HCT116 (cell line): ENCODE measurements at regions not wholly inside any gene's neighbourhood (a gene's known extent, or its start where the extent isn't known, plus 50 kb on each side); places are given as distances from the start of the nearest gene placed in this dataset.
A peak's percentile ranks its signal among the peaks of the same experiment; 100 is the strongest.

Source experiments
- ATAC-seq: fragments of 200-7000 bp; cut with Tn5 transposase; 2 replicates; pipeline ENCODE4 v1.9.1; 2020; ENCODE audit warnings: mild to moderate bottlenecking, moderate library complexity
- BruUV-seq: library from RNA; stranded (reverse); fragments of 400-500 nt; replicated peaks from 2 replicates; lab custom pipeline; 2021; lab: Mats Ljungman, UMichigan
- CTCF ChIA-PET: fragments of 300-600 bp; sonication (Branson Sonifier 250); formaldehyde crosslinking; loops from one replicate; lab custom pipeline; 2021; ENCODE audit warnings: antibody characterized with exemption; lab: Charles Lee
- POLR2A ChIA-PET: fragments of 300-600, 350-600 bp; sonication (Branson Sonifier 250); formaldehyde crosslinking; loops from one replicate; lab custom pipeline; 2021; ENCODE audit warnings: antibody characterized with exemption; lab: Charles Lee
- RAD21 ChIA-PET, 2 experiments: fragments of 300-600 bp; sonication (Branson Sonifier 250); formaldehyde crosslinking; loops; one replicate each; lab custom pipeline; 2023; ENCODE audit warnings: low total read pairs in 2 of 2; ENCODE audit not compliant: uncharacterized antibody in 2 of 2, unreplicated experiment in 2 of 2, low non-redundant PET in 1 of 2; lab: Charles Lee
- DNase-seq: peaks from one replicate; pipeline ENCODE4 v3.0.0-alpha.2; 2010; ENCODE audit warnings: low read depth, low spot score
- H2AFZ ChIP-seq: fragments of 200-600 bp; shearing (Covaris generic), sonication (generic); 2 replicates; pipeline ENCODE4 v1.6.1; 2017; ENCODE audit warnings: low read depth, mixed run types, mixed read lengths, antibody characterized with exemption, low read length; ENCODE audit not compliant: poor library complexity, severe bottlenecking
- H3K27ac ChIP-seq: 2 replicates; pipeline ENCODE4 v1.5.1; 2012; ENCODE audit warnings: low read depth, low read length
- H3K27me3 ChIP-seq: fragments of 200-600 bp; sonication (generic); 2 replicates; pipeline ENCODE4 v1.6.1; 2016; ENCODE audit warnings: mixed run types, low read length, mixed read lengths; ENCODE audit not compliant: insufficient read depth
- H3K36me3 ChIP-seq, 2 experiments: fragments of 200-500 bp in 1 of 2; fragments of 200-600 bp in 1 of 2; sonication (Bioruptor generic) in 1 of 2; sonication (generic) in 1 of 2; 2 replicates each; pipeline versions ENCODE4 v1.5.1 to v1.6.1; 2014 to 2016; ENCODE audit warnings: low read length in 2 of 2, inconsistent platforms in 1 of 2, mixed read lengths in 1 of 2, mixed run types in 1 of 2; ENCODE audit not compliant: insufficient read depth in 2 of 2, control insufficient read depth in 1 of 2
- H3K4me1 ChIP-seq, 2 experiments: fragments of 200-600 bp in 1 of 2; sonication (generic) in 1 of 2; 2 replicates each; pipeline versions ENCODE4 v1.5.1 to v1.6.1; 2012 to 2017; ENCODE audit warnings: low read length in 2 of 2, inconsistent platforms in 1 of 2, mild to moderate bottlenecking in 1 of 2, mixed read lengths in 1 of 2, mixed run types in 1 of 2, moderate library complexity in 1 of 2; ENCODE audit not compliant: insufficient read depth in 2 of 2, control insufficient read depth in 1 of 2
- H3K4me2 ChIP-seq: fragments of 200-600 bp; sonication (generic); 2 replicates; pipeline ENCODE4 v1.6.1; 2017; ENCODE audit warnings: mixed run types, low read length, mixed read lengths
- H3K4me3 ChIP-seq, 2 experiments: fragments of 200-600 bp in 1 of 2; sonication (generic) in 1 of 2; replicated peaks in 1 of 2; 2 replicates each; pipeline ENCODE4 v1.5.1; 2011 to 2016; ENCODE audit warnings: low read length in 2 of 2, control low read depth in 1 of 2, low read depth in 1 of 2, mild to moderate bottlenecking in 1 of 2, mixed read lengths in 1 of 2, mixed run types in 1 of 2
- H3K79me2 ChIP-seq: fragments of 200-600 bp; sonication (generic); 2 replicates; pipeline ENCODE4 v1.6.1; 2017; ENCODE audit warnings: mild to moderate bottlenecking, mixed run types, low read length, moderate library complexity, mixed read lengths; ENCODE audit not compliant: insufficient read depth
- H3K9ac ChIP-seq: fragments of 200-600 bp; sonication (generic); 2 replicates; pipeline ENCODE4 v1.6.1; 2016; ENCODE audit warnings: low read length, mixed read lengths
- H3K9me2 ChIP-seq: fragments of 200-600 bp; sonication (generic), shearing (Covaris generic); 2 replicates; pipeline ENCODE4 v1.6.1; 2017; ENCODE audit warnings: mixed run types, mild to moderate bottlenecking, moderate library complexity; ENCODE audit not compliant: insufficient read depth
- H3K9me3 ChIP-seq, 2 experiments: fragments of 200-500 bp in 1 of 2; fragments of 200-600 bp in 1 of 2; sonication (Bioruptor generic) in 1 of 2; sonication (generic) in 1 of 2; 2 replicates each; pipeline ENCODE4 v1.6.1; 2014 to 2017; ENCODE audit warnings: low read length in 2 of 2, mixed read lengths in 2 of 2, inconsistent platforms in 1 of 2, low read depth in 1 of 2, mild to moderate bottlenecking in 1 of 2, mixed run types in 1 of 2, moderate library complexity in 1 of 2; ENCODE audit not compliant: control insufficient read depth in 1 of 2, insufficient read depth in 1 of 2
- H4K20me1 ChIP-seq: fragments of 200-600 bp; sonication (generic), shearing (Covaris generic); 2 replicates; pipeline ENCODE4 v1.6.1; 2017; ENCODE audit warnings: mixed run types, mild to moderate bottlenecking, moderate library complexity; ENCODE audit not compliant: insufficient read depth
- CBX3 ChIP-seq: IDR thresholded peaks from 2 replicates; pipeline ENCODE4 v1.6.1; 2012; ENCODE audit warnings: low read depth
- CEBPB ChIP-seq: IDR thresholded peaks from 2 replicates; pipeline ENCODE4 v1.6.1; 2012; ENCODE audit warnings: low read depth
- EGR1 ChIP-seq: IDR thresholded peaks from 2 replicates; pipeline ENCODE4 v1.6.1; 2012; ENCODE audit warnings: low read depth
- ELF1 ChIP-seq: IDR thresholded peaks from 2 replicates; pipeline ENCODE4 v1.6.1; 2012; ENCODE audit warnings: low read depth, borderline replicate concordance
- POLR2A ChIP-seq: IDR thresholded peaks from 2 replicates; pipeline ENCODE4 v1.7.0; 2011; ENCODE audit warnings: borderline replicate concordance; ENCODE audit not compliant: insufficient read depth, insufficient read length; ENCODE audit errors: extremely low read depth
- POLR2AphosphoS5 ChIP-seq: IDR thresholded peaks from 2 replicates; pipeline ENCODE4 v1.6.1; 2011; ENCODE audit warnings: mild to moderate bottlenecking, low read depth, low read length, moderate library complexity
- RAD21 ChIP-seq: IDR thresholded peaks from 2 replicates; pipeline ENCODE4 v1.6.1; 2012; ENCODE audit warnings: low read depth, mild to moderate bottlenecking
- SP1 ChIP-seq: IDR thresholded peaks from 2 replicates; pipeline ENCODE4 v1.6.1; 2012; ENCODE audit warnings: low read depth
- SRF ChIP-seq: IDR thresholded peaks from 2 replicates; pipeline ENCODE4 v1.6.1; 2012; ENCODE audit warnings: low read depth
- TCF7L2 ChIP-seq: IDR thresholded peaks from 2 replicates; pipeline ENCODE4 v1.7.0; 2011; ENCODE audit warnings: borderline replicate concordance, inconsistent platforms; ENCODE audit not compliant: insufficient read depth, insufficient read length; ENCODE audit errors: extremely low read depth
- ZFX ChIP-seq: fragments of 450-650 bp; IDR thresholded peaks from 2 replicates; pipeline ENCODE4 v1.6.1; 2017
- intact Hi-C: fragments of 100-400 bp; cut with micrococcal nuclease; formaldehyde crosslinking; loops from 2 replicates; pipeline ENCODE4 v1.10.0; 2022
- TF ChIP-seq, protein P1 (sequence below): IDR thresholded peaks from 2 replicates; pipeline ENCODE4 v1.6.1; 2011; ENCODE audit warnings: mild to moderate bottlenecking, low read length, moderate library complexity; ENCODE audit not compliant: insufficient replicate concordance; ENCODE audit errors: extremely low read depth
- TF ChIP-seq, protein P2 (sequence below): IDR thresholded peaks from 2 replicates; pipeline ENCODE4 v1.6.1; 2012

DNA sequence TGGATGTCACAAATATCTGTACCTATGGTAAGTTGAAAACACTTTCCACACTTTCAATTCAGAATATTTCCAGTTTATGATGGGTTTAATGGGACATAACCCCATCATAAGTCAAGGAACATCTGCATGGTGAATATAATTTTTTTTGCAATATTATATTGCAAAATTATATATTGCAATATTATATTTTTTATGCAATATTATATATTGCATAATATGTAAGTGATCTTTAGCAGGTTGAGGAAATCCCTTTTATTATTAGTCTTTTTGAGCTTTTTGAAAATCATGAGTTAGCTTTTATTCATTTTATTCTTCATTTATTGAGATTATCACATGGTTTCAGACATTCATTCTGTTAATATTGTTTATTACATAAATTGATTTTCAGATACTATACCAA, 342.2 kb upstream of the GALNT5 start:
- H3K79me2 ChIP-seq, result no peaks in the 10 kb centered on the region
- no TSS peak for BruUV-seq
- intact Hi-C loops, result no loop called here
- peak overlapping the region; percentile 45 for H2AFZ ChIP-seq
- no peaks in the 10 kb centered on the region for H3K9me2 ChIP-seq
- RAD21 ChIA-PET, result no interaction called here
- POLR2A ChIA-PET, result no interaction called here
- no peaks in the 10 kb centered on the region for H3K9me3 ChIP-seq
- TF ChIP-seq ELF1 (no peak), SRF (no peak), TCF7L2 (no peak), EGR1 (no peak), SP1 (no peak), POLR2AphosphoS5 (no peak), POLR2A (no peak), ZFX (no peak), RAD21 (no peak), CBX3 (no peak), CEBPB (no peak)
- TF ChIP-seq, protein P1, sequence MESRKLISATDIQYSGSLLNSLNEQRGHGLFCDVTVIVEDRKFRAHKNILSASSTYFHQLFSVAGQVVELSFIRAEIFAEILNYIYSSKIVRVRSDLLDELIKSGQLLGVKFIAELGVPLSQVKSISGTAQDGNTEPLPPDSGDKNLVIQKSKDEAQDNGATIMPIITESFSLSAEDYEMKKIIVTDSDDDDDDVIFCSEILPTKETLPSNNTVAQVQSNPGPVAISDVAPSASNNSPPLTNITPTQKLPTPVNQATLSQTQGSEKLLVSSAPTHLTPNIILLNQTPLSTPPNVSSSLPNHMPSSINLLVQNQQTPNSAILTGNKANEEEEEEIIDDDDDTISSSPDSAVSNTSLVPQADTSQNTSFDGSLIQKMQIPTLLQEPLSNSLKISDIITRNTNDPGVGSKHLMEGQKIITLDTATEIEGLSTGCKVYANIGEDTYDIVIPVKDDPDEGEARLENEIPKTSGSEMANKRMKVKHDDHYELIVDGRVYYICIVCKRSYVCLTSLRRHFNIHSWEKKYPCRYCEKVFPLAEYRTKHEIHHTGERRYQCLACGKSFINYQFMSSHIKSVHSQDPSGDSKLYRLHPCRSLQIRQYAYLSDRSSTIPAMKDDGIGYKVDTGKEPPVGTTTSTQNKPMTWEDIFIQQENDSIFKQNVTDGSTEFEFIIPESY, result no peak
- TF ChIP-seq, protein P2, sequence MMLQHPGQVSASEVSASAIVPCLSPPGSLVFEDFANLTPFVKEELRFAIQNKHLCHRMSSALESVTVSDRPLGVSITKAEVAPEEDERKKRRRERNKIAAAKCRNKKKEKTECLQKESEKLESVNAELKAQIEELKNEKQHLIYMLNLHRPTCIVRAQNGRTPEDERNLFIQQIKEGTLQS, result no peak
- TF ChIP-seq, all 23 proteins: peak for 0
- CTCF ChIA-PET, result no interaction called here
- H3K4me2 ChIP-seq, result no peak overlapping the region
- no peaks in the 10 kb centered on the region for H4K20me1 ChIP-seq
- H3K4me3 ChIP-seq, result no peak overlapping the region
- H3K27ac ChIP-seq, result no peak overlapping the region
- H3K4me1 ChIP-seq, result no peaks in the 10 kb centered on the region
- no peak for DNase-seq
- no peak overlapping the region for H3K9ac ChIP-seq
- no peaks in the 10 kb centered on the region for H3K27me3 ChIP-seq
- no peak for ATAC-seq
- H3K36me3 ChIP-seq, result no peaks in the 10 kb centered on the region
